ENCODE measurements at regions not wholly inside any gene's neighbourhood (a gene's known extent, or its start where the extent isn't known, plus 50 kb on each side); places are given as distances from the start of the nearest gene placed in this dataset.

DNA sequence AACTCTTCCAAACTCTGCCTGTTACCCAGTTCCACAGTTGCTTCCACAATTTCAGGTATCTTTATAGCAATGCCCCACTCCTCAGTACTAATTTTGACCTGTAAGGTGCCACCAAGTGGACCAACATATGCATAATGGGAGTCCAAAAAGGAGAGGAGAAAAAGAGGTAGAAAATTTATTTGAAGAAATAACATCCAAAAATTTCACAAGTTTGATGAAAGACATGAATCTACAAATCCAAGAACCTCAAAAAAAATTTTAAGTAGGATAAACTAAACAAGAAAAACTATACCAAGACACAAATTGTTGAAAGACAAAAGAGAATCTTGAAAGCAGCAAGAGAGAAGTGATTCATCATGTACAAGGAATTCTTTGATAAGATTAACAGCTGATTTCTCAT lies 79.8 kb downstream of the BARX1 start:
- DNase-seq: no peak

DNA sequence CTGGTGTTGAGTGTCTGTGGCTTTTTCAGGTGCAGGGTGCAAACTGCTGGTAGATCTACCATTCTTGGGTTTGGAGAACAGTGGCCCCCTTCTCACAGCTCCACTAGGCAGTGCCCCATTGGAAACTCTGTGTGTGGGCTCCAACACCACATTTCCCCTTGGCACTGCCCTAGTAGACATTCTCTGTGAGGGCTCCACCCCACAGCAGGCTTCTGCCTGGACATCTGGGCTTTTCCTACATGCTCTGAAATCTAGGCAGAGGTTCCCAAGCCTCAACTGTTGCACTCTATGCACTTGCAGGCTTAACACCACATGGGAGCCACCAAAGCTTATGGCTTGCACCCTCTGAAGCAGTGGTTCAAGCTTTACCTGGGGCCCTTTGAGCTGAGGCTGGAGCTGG lies 80.9 kb downstream of the BARX1 start:
- DNase-seq: no peak

DNA sequence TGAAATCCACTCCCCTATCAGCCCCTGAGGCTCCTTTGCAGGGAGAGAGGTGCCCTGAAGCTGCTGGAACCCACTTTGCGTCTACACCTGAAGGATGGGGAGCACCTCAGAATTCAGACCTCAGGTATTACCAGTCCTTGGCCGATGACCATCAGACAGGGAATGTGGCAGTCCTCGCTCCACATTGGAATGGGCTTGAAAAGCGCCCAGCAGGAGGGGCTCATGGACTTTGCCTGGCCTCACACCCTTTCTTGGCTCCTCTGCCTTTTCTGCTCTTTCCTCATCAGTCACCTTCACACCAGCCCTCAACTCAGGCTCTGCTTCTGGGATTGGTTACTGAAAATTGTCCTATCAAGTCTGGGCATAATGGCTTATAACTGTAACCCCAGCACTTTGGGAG lies 83.9 kb downstream of the BARX1 start:
- DNase-seq: no peak

DNA sequence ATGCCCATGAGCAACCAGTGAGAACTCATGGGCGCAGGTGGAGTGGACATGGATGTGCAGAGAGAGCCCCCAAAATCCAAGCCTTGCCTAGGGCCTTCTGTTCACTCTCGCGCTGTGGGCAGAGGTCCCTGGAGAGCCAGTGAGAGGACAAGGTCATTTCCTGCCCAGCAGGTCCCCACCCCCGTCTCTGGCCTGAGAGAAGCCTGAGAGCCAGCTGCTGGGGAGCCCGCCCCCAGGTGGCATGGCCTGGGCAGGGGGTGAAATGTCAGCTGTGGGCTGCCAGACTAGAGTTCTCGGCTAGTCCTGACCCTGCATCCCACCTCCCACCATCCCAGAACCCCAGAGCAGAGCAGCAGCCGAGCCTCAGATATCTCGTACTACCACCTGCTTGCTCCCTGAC lies 85.3 kb downstream of the BARX1 start:
- no peak for DNase-seq

DNA sequence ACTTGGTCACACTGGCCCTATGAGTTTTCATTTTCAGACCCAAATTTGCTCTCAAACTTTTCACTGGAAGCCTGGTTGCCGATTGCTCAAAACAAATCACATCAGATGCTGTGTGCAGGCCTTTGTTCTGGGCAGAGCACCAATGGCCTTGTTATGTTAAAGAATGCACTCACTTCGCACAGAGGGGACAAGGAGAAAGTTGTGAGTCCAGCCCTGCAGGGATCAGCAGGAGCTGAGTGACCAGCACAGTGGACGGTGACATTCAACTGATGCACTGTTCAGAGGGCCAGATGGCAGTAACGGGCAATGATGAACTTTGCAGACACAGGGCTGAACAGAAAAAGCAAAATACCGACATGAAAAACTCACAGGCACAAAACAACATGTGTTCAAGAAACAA lies 86.1 kb downstream of the BARX1 start:
- no peak for DNase-seq

DNA sequence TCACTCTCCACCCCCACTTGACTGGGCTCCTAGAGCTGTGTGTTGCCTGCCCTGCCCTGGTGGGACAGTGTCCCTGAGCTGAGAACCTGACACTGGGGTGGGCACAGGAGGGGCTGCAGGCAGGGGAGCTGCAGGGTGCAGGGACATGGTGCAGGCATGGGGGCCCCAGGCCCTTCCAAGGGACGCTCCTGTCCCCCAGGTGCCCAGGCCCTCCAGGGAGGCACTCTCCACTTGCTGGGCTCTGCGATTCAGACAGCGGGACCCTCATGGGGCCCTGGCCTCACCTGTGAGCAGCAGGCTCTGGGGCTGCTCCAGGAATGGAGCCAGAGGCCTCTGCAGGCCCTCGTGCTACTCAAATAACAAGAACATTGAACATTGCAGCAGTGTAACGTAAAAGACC lies 89.4 kb downstream of the BARX1 start:
- no peak for DNase-seq

DNA sequence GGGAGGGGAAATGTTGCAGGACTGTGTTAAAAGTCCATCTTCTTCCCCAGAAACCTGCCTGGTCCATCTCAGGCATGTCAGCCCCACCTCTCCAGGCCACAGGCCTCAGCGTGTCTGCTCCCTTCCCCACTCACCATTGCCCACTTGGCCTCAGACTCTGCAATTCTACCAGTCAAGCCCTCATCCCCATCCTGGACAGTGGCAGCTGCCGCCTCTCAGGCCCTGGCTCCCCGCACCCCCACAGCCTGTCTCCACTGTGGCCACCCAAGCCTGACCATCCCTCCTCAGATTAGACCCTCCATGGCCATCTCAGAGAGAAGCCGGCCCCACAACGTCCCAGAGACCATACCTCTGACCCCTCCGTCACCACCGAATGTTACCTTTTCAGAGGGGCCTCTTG lies 89.9 kb downstream of the BARX1 start:
- DNase-seq: no peak

DNA sequence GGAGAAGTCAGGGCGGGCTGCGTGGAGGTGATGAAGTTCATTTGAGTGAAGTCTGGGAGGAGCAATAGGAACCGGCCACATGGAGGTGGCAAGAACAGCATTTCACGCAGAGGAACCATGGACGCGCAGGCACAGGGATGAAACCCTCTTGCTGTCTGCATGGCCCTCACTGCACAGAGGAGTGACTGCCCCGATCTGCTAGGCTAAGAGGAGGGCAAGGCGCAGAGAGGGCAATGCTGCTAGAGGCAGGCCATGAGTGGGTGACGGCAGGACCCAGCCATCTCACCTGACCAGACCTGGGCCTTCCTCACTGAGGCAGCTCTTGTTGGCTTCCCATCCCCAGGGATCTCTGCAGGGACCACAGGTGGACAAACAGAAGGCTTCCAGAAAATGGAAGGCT lies 90.3 kb downstream of the BARX1 start:
- no peak for DNase-seq

DNA sequence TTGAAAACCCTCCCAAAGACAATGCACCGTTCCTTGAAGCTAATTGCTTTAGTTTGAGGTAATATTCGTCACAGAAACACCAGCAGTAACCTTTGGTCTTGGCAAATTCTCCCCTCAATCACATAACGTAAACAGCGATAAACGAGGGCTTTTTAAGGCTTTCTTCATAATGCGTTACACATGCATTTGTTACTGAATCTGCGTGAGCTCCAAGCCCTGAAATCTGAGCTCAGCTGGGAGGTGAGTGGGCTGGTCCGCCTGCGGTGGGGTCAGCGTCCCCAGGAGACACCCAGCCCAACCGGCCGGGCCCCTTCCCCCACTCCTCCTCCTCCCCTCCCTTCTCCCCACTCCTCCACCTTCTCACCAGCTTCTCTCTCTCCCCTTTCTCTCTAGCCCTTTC lies 91.1 kb downstream of the BARX1 start:
- DNase-seq: no peak

DNA sequence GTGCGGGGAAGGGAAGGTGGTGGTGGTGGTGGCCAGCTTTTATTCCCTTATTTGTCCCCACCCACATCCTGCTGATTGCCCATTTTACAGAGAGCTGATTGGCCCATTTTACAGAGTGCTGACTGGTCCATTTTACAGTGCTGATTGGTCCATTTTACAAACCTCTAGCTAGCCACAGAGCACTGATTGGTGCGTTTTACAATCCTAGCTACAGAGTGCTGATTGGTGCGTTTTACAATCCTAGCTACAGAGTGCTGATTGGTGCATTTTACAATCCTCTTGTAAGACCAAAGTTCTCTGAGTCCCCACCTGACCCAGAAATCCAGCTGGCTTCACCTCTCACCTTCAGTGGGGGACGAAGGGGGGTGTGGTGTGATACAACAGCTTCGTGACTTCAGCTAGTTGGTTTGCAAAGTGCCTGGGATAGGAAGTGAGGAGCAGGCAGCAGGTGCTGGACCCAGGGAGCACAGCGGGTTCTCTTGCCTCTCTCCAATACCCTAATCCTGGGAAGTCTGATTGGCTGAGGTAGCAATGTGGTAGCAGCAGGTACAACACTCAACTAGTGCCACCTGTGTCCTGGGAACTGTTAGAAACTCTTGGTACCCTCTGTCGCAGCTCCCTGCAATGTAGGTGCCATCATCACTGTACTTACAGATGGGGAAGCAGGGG lies 92.1 kb downstream of the BARX1 start:
- DNase-seq: no peak

DNA sequence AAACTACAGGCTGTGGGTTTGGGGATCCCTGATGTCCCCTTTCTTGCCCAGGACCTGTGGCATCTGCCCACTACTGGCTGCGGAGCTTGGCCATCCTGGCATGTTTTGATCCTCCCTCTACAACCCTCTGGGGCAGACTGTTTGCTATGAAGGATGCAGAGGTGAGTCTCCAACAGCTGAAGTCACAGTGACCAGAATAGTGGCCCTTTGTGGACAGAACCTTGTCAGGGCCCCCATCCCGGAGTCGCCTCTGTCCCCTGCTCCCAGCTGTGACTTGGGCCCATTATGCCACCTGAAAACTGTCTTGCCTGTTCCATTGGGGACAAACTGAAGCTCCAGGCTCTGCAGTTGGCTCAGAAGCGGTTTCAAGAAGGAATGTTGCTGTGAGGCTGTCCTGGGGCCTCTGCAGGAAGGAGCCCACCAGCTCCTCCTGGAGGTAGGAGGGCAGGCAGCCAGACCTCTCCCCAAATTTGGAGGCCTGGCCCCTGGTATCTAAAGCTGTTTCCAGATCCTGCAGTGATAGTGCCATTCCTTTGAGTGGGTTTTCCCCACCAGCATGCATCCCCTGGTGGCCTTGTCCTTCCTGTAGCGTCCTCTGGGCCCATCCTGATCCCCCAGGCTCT lies 93.3 kb downstream of the BARX1 start:
- DNase-seq: no peak

DNA sequence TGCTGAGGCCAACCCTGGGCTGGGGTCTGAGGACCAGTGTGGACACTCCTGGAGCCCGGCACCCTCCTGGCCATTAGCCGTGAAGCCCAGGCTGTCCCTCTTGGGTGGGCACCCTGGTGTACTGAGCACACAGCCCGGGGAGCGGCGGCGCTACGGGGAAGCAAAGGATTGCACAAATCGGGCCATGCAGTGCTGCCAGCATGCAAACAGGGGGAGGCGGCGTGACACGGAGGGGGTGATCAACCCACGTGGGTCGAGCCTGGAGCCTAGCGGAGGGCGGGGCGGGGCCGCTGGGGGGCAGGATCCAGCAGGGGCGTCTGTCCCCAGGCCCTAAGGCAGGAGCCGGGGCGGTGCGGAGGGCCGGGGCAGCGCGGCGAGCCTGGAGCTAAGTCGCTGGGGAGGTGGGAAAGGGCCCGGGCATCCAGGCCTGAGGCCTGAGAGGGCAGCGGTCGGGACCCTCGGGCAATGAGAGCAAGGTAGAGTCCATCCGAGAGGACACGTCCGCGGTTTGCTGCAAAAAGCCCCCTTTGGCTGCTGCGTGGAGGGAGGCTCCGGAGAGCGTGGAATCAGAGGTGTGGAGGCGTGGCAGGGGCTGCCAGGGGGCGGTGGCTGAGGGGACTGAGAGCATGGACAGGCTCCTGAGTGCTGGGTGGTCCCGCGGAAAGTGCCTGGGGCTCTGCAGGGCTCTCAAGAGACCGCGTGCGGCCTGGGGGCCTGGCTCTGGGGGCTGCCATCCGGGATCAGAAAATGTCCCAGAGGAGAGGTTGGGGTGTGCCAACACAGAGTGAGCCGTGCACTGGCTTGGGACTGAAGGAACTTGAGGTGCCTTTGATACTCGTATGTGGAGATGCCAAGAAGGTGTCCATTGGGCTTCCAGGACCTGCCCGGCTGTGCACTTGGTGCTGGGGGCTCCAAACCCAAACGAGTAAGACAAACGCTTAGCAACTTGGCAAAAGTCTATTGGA lies 94.2 kb downstream of the BARX1 start:
- no peak for DNase-seq

DNA sequence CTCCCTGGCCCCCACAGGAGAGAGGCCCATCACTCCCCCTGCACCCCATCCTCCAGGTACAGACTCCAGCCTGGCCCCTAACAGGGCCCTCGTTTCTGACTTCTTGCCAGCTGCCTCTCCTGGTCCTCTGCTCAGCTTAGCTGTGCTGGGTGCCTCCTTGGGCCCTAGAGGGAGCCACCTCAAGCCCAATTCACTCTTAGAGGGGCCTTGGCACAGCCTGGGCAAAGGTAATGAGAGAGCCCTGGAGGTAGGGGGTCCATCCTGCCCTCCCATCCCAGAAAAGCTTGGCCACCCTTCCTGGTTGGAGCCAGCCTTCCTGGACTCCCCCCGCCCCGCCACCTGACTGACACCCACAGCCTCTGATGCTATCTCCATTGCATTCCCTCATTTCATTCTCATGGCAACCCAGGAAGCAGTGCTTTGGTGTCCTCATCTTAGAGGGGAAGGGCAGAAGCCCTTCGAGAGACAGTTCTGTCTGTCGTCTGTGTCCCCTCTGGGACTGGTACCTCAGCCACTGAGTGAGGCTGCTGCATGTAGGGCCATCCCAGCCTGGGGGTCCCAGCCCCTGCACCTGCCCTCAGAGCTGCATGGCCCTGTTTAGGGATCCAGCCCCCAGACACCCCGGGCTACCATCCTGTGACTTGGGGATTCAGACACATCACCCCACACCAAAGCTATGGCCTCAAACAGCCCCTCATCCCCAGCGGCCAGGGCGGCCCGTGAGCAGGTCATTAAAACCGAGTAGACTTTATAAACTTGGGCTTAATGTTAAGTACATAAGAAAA lies 95.5 kb downstream of the BARX1 start:
- no peak for DNase-seq

DNA sequence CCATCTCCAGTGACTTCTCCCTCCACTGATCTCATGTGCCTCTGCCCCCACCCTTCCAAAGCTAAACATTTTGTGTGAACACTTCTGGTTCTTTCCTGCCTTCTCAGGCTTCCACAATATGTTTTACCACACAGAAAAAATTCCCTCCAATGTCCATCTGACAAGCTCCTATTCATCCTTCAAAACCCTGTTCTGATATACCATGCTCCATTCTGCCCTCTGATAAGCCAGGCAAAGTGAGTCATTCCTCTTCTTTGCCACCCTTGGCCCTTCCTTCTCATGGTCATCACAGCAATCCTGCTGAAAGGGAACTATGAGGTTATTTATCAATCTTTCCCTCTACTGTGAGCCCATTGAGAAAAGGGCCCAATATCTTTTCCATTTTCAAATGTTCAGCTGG lies 97.6 kb downstream of the BARX1 start:
- no peak for DNase-seq

DNA sequence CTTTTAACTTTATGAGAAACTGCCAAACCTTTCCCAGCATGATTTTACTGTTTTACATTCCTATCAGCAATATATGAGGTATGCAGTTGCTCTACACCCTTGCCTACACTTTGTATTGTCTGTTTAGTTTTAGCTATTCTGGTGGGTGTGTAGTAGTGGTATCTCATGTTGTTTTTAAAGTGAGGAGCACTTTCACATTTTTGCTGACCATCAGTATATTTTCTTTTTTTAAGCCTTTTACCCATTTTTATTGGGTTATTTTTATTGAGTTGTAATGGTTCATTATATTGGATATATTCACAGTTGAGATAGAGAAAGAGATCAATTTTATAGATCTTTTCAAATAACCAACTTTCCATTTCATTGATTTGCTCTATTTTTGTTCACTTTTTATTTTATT lies 102.4 kb downstream of the BARX1 start:
- DNase-seq: no peak

DNA sequence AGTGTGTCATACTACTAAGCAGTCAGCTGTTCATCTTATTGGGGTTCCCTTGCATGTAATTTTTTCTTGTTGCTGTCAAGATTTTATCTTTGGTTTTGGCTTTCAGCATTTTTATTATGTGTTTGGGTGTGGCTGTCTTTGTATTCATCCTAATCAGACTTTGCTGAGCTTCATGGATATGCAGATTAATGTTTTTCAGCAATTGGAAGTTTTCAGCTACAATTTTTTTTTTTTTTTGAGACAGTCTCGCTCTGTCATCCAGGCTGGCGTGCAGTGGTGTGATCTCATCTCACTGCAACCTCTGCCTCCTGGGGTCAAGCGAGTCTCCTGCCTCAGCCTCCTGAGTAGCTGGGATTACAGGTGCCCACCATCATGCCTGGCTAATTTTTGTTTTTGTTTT lies 108.8 kb downstream of the BARX1 start:
- DNase-seq: no peak

DNA sequence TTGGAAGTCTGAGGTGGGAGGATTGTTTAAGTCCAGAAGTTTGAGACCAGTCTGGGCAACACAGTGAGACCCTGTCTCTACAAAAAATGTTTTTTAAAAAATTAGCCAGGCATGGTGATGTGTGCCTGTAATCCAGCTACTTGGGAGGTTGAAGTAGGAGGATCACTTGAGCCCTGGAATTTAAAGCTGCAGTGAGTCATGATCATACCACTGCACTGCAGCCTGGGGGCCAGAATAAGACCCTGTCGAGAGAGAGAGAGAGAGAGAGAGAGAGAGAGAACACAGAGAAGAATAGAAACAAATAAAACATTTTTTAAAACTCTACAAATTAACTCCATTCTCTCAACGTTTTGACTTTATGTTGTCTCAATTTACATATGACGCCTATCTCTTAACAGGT lies 111.8 kb downstream of the BARX1 start:
- DNase-seq: no peak

DNA sequence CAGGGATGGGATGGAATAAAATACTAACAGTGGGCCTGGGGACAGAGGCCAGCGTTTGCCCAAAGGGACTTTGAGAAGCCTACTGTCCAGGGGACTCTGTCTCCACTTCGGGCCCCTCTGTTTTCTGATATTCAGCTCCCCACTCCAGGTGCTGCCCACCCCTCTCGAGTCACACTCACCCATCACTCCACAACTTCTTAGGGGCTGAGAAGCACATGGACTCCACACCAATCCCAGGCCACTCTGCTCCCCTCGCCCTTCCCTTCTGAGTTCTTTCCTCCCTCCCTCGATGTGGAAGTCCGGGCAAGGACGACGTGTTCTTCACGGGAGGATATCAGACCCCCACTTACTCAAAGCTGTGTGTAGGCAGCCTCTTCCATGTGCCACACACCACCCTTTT lies 124.5 kb downstream of the BARX1 start:
- no peak for DNase-seq

DNA sequence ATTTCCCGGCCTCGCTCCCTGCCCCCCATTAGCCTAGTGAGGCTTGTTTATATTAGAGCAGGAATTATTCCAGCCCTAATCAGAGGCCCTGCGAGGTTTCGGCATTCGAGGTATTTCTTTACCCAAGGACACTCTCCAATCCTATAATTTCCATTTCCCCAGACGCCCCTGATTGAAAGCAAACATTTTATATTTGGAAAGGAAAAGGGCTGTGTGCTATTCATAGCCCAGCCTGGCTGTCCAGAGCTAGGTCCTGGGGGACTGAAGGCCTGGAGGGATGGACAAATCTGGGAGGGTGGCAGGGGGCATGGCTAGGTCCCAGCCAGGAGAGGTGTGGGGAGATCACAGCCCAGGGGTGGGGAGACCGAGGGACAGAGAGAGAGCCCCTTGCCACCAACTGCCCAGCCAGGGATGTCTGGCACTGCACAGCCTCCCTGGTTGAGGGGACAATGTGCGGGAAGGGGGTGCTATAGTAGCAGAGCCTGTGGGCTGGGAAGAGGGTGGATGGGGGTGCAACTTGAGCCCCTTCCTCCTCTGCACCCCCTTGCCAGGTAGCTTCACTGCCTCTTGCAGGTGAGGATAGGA lies 125.1 kb downstream of the BARX1 start:
- DNase-seq: no peak

DNA sequence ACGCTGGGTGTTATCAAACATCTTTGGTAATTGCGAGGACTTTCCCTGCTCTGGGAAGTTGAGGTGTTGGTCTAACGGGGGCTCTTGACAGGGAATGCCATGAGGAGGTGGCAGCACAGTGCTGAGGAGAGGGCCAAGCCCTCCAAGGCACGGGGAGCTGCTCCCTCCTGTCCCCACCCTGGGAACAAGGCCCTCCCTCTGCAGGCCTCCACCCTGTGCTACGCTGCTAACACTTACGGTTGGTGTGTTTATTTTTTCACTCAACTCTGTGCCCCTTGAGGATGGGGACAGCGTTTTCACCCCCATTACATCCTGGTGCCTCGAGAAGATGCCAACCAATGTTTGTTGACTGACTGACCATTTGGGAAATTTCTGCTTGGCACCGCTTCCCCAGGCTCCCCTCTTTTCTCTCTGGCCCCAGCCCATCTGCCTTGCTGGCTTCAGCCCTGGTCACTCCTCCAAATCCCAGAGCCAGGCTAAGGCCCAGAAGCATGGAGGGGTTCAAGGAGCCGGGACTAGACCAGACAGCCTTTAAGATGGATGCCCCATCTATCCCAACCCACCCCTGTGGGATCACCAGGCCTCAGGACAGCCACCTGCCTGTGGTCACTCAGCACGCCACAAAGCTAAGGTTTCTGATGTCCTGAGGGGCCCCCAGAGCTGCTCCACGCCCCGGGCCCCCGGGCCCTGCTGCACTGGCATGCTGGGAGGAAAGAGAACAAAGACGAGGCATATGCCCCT lies 125.7 kb downstream of the BARX1 start:
- no peak for DNase-seq

DNA sequence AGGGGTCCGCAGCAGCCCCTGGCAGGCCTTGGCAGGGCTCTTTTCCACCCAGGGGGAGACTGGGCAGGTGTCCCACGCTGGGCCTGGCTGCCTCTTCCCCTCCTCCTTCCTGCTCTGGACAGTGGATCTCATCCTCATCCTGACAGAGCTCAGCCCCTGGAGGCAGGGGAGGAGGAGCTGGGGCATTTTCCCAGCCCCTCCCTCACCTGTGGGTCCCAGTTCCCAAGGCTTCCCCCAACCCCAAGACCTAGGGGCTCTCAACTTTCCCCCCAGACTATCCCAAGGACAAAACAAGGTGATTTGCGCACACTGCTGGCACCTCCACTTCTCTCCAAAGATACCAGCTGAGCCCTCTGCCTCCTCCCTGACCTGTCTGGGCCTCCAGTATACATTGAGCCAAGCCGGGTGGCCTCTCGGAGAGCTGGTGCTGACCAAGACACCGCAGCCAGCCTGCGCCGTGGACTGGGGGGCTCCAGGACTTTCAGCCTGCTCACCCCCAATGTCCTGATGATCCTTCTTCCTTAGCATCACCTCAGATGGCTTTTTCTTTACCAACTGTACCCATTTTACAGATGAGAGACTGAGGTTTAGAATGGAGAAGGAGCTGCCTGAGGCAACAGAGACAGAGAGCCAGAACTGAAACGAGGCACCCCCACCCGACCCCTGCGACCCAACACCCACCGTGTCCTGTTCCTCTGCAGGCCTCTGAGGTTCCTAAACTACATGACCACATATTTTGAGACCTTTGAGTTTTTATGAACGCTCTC lies 126.6 kb downstream of the BARX1 start:
- DNase-seq: no peak
